Skeletal muscle satellite cell (primary cell): ENCODE measurements at regions not wholly inside any gene's neighbourhood (a gene's known extent, or its start where the extent isn't known, plus 50 kb on each side); places are given as distances from the start of the nearest gene placed in this dataset.

ENCODE experiments used
- H3K27me3 ChIP-seq: 2 replicates; pipeline ENCODE4 v1.7.0; 2013; ENCODE audit warnings: low read length; ENCODE audit not compliant: control insufficient read depth, insufficient read depth
- H3K36me3 ChIP-seq: 2 replicates; pipeline ENCODE4 v1.7.0; 2013; ENCODE audit warnings: mild to moderate bottlenecking, control low read depth, low read length; ENCODE audit not compliant: insufficient read depth
- H3K4me1 ChIP-seq: 2 replicates; pipeline ENCODE4 v1.7.0; 2013; ENCODE audit warnings: low read length; ENCODE audit not compliant: control insufficient read depth, insufficient read depth
- H3K4me2 ChIP-seq: 2 replicates; pipeline ENCODE4 v1.7.0; 2013; ENCODE audit warnings: mild to moderate bottlenecking, low read length
- H3K4me3 ChIP-seq: 2 replicates; pipeline ENCODE4 v1.7.0; 2013; ENCODE audit warnings: low read length
- H3K9ac ChIP-seq: 2 replicates; pipeline ENCODE4 v1.7.0; 2013; ENCODE audit warnings: mild to moderate bottlenecking, low read depth, low read length, moderate library complexity
- H3K9me3 ChIP-seq: replicated peaks from 2 replicates; pipeline ENCODE4 v1.7.0; 2013; ENCODE audit warnings: mild to moderate bottlenecking, control low read depth, low read length

DNA sequence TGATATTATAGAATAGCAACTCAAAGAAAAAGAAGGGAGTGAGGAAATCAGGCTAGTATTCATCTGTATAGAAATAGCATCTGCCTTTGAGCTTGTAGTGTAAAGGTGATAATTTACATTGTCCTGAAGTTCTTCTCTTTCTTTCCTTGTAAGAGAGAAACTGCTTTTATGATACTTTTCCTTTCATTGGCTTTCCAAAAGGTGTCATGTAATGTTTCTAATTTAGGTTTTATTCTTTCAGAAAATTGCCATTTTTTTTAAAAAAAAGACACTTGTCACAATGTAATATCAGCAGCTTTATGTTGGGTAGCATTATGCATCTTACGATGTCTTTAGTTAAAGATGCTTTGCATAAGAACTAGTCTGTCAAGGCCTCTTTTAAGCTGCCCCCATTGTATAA lies 1153.8 kb upstream of the PCDH7 start:
- Histone ChIP-seq H3K36me3 (no peaks in the 10 kb centered on the region), H3K27me3 (no peaks in the 10 kb centered on the region), H3K9ac (no peak overlapping the region), H3K9me3 (no peaks in the 10 kb centered on the region), H3K4me3 (no peak overlapping the region), H3K4me1 (no peaks in the 10 kb centered on the region), H3K4me2 (no peak overlapping the region)

DNA sequence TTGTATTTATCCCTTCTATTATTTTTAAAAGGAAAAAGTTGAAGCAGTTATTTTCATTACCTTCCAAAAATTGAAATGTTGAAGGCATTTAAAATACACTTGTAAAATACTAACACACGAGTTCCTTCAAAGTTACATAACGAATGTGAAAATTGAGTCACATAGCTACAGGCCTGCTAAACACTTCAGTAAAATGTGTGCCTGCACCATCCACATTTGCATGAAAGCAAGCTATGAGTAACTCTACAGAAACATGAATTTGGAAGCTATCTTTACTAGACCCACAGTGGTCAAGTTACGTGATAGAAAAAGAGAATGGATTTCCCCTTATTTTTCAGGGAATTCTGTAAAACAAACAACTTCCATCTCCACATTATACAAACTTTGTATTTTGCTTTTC lies 1148.8 kb upstream of the PCDH7 start:
- Histone ChIP-seq H3K36me3 (no peaks in the 10 kb centered on the region), H3K27me3 (no peaks in the 10 kb centered on the region), H3K4me1 (no peaks in the 10 kb centered on the region)

DNA sequence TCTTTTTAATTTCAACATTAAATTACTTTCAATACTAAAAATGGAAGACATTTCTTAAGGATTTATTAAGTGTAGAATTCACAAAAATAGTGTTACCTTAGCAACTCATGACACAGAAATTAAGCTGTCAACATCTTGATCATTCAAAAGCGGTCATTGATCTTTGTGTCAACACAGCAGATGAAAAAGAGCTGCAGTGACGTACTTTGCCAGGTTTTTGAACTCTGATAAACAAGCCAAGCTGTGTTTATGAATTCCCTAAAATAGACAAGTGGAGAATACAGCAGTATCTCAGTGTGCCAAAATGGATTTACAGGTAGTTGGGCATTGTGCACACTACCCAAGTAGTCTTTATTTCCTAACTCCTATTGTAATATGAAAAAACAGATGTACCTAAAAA lies 1141.8 kb upstream of the PCDH7 start:
- no peaks in the 10 kb centered on the region for H3K27me3 ChIP-seq
- no peaks in the 10 kb centered on the region for H3K4me1 ChIP-seq
- no peak overlapping the region for H3K9ac ChIP-seq

More for the DNA sequence above, 1148.8 kb upstream of the PCDH7 start:
- Histone ChIP-seq H3K9ac (no peak overlapping the region), H3K9me3 (no peaks in the 10 kb centered on the region), H3K4me3 (no peak overlapping the region), H3K4me2 (no peak overlapping the region)

DNA sequence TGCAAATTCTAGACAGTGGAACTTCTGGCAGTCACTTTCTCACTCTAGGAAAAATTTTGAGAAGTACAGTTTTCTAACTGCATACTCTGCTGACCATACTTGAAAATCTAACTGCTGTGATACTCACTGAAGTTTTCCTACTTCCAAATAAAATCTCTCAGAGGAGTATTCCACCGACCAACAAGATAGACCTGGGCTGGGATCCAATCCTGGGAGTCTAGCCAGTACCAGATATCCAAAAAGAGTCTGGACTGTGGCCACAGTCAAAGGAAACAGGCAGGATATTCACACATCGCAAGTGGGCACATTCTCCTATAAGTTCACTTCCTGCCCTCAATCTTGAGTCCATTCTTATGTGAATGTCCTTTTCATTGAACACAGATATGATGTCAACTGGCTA lies 1138.7 kb upstream of the PCDH7 start:
- no peak overlapping the region for H3K4me2 ChIP-seq
- no peak overlapping the region for H3K9ac ChIP-seq
- no peaks in the 10 kb centered on the region for H3K4me1 ChIP-seq
- no peaks in the 10 kb centered on the region for H3K27me3 ChIP-seq
- H3K4me3 ChIP-seq: no peak overlapping the region
- no peaks in the 10 kb centered on the region for H3K36me3 ChIP-seq
- H3K9me3 ChIP-seq: no peaks in the 10 kb centered on the region

More for the DNA sequence above, 1141.8 kb upstream of the PCDH7 start:
- no peak overlapping the region for H3K4me2 ChIP-seq
- H3K36me3 ChIP-seq: no peaks in the 10 kb centered on the region
- H3K4me3 ChIP-seq: no peak overlapping the region
- H3K9me3 ChIP-seq: no peaks in the 10 kb centered on the region

DNA sequence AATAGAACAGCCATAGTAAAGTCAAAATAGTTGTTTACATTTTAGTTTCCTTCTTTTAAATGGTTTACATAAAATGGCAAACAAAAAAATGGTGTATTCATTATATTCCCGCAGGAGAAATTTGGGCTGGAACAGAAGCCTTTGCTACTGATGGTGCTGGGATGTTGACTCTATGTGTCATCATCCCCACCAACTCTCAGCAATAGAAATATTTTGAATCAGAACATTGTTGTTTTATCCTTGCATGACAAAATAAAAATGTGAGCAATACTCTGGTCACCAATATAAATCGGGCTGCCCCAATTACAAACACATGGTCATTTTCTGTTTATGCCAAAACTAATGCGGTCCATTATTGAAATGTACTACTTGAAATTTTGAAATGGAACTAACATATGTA lies 1131.6 kb upstream of the PCDH7 start:
- no peak overlapping the region for H3K9ac ChIP-seq
- H3K36me3 ChIP-seq: no peaks in the 10 kb centered on the region
- H3K4me3 ChIP-seq: no peak overlapping the region
- no peak overlapping the region for H3K4me2 ChIP-seq
- no peaks in the 10 kb centered on the region for H3K9me3 ChIP-seq
- H3K4me1 ChIP-seq: no peaks in the 10 kb centered on the region
- no peaks in the 10 kb centered on the region for H3K27me3 ChIP-seq

DNA sequence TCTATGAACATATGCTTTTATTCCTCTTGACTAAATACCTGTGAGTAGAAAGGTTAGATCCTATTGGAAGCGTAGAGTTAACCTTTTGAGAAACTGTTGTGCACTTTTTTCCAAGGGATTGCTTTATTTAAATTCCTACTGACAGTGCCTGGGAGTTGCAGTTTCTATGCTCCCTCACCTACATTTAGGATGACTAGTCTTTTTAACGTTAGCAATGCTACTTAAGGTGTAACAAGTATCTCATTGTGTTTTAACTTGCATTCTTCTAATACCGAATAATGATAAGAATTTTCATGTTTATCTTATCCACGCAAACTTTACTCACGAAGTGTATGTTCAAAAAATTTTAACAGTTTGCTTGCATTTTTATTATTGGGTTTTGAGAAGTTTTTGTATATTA lies 1123.9 kb upstream of the PCDH7 start:
- H3K36me3 ChIP-seq: no peaks in the 10 kb centered on the region
- no peak overlapping the region for H3K4me3 ChIP-seq
- no peaks in the 10 kb centered on the region for H3K9me3 ChIP-seq
- no peak overlapping the region for H3K9ac ChIP-seq
- H3K27me3 ChIP-seq: no peaks in the 10 kb centered on the region
- no peaks in the 10 kb centered on the region for H3K4me1 ChIP-seq
- no peak overlapping the region for H3K4me2 ChIP-seq

DNA sequence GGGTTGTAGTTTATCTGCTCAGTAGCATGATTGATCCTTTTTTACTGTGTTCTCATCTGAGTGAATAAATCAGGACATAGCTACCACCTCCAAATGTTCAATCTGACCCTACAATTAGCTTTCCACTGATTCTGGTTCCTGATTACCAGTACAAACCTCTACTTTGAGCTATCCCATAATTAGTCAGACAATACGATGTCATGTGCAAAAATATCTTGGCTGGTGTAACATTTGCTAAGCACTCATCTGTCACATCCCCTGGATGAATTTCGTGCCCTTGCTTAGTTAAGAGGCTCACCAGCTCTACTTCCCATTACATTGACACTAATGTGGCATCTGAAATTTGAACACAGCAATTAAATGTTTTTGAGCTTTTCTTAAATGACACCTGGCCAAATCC lies 1101.0 kb upstream of the PCDH7 start:
- no peak overlapping the region for H3K4me2 ChIP-seq
- H3K27me3 ChIP-seq: no peaks in the 10 kb centered on the region
- H3K9me3 ChIP-seq: no peaks in the 10 kb centered on the region
- no peaks in the 10 kb centered on the region for H3K4me1 ChIP-seq
- H3K36me3 ChIP-seq: no peaks in the 10 kb centered on the region
- H3K4me3 ChIP-seq: no peak overlapping the region
- no peak overlapping the region for H3K9ac ChIP-seq

DNA sequence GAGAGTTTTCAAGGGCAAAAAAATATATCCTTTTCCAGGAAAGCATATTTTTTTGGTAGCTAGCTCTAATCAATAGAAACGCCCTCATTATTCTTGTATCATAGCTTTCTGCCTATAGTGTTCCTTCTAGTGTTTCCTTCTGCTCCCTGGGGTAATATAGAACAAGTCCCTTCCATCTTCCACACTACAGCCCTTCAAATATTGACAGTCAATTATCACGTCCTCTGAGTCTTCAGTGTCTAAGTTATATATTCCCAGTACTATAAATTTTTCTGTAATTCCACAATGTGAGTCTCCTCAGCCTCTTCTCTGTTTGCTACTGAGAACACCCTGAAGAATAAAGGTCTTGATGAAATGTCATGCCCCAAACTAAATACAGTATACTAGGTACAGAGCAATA lies 1088.0 kb upstream of the PCDH7 start:
- H3K4me2 ChIP-seq: no peak overlapping the region
- no peaks in the 10 kb centered on the region for H3K9me3 ChIP-seq
- no peak overlapping the region for H3K9ac ChIP-seq
- no peaks in the 10 kb centered on the region for H3K4me1 ChIP-seq
- H3K36me3 ChIP-seq: no peaks in the 10 kb centered on the region
- H3K4me3 ChIP-seq: no peak overlapping the region
- no peaks in the 10 kb centered on the region for H3K27me3 ChIP-seq

DNA sequence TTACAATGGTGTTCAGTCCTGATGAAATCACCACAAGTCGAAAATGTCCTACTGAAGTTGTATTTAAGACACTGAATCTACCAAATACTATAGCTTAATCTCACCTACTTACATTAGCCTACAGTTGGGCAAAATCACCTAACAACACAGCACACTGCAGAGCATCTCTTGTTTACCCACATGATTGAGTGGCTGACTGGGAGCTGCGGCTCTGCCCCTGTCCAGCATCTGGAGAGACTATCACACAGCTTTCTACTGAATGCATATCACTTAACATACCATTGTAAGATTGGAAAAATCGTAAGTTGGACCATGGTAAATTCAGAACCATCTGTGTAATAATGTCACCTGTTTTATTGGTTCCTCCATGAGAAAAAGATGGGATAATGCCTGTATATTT lies 1083.2 kb upstream of the PCDH7 start:
- Histone ChIP-seq H3K36me3 (no peaks in the 10 kb centered on the region), H3K4me3 (no peak overlapping the region), H3K27me3 (no peaks in the 10 kb centered on the region), H3K4me2 (no peak overlapping the region), H3K4me1 (no peaks in the 10 kb centered on the region), H3K9ac (no peak overlapping the region), H3K9me3 (no peaks in the 10 kb centered on the region)

DNA sequence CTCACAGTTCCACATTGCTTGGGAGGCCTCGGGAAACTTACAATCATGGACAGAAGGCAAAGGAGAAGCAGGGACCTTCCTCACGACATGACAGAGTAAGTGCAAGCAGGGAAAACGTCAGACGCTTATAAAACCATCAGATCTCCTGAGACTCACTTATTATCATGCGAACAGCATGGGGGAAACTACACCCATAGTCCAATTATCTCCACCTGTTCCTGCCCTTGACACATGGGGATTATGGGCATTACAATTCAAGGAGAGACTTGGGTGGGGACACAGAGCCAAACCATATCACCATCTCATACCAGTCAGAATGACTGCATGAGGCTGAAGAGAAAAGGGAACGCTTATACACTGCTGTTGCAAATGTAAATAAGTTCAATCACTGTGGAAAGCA lies 1066.9 kb upstream of the PCDH7 start:
- no peaks in the 10 kb centered on the region for H3K27me3 ChIP-seq

DNA sequence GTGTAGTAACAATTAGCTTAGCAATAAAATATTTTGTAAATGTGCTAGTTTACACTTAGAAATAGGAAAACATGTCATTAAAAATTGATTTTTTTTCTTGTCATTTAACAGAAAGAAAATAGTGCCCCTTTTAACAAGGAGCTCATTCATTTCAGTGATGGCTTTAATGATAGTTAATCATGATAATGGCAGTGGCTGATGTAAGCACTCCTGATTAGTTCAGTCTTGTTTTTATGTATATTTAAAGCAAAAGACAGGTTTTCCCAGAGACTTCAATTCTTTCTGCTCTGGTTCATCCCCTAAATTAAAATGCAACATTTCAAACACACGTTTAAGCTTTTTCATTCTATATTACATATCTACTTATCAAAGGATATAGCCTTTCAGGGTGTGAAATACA lies 1039.5 kb upstream of the PCDH7 start:
- Histone ChIP-seq H3K4me3 (no peak overlapping the region), H3K4me1 (no peaks in the 10 kb centered on the region), H3K27me3 (no peaks in the 10 kb centered on the region), H3K4me2 (no peak overlapping the region), H3K9me3 (no peaks in the 10 kb centered on the region), H3K9ac (no peak overlapping the region), H3K36me3 (no peaks in the 10 kb centered on the region)

More for the DNA sequence above, 1066.9 kb upstream of the PCDH7 start:
- no peaks in the 10 kb centered on the region for H3K36me3 ChIP-seq
- H3K4me2 ChIP-seq: no peak overlapping the region
- no peak overlapping the region for H3K9ac ChIP-seq
- no peak overlapping the region for H3K4me3 ChIP-seq
- no peaks in the 10 kb centered on the region for H3K9me3 ChIP-seq
- H3K4me1 ChIP-seq: no peaks in the 10 kb centered on the region

DNA sequence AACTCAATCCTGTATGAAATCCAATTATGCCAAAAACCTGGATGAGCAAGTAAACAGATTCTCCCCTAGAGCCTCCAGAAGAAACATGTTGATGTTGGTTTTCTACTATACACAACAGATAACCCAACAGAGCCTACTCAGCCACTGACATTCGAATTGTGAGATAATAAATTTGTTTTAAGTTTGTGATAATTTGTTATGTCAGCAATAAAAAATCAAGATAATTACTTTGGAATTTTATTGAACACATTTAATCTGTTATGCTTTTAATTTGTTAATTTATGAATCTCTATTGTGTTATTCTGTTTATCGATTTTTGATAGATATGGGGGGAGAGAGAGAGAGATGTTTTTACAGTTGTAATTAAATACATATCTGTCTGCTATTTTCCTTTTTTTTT lies 1016.1 kb upstream of the PCDH7 start:
- Histone ChIP-seq H3K4me3 (no peak overlapping the region), H3K4me2 (no peak overlapping the region), H3K36me3 (no peaks in the 10 kb centered on the region), H3K9me3 (no peaks in the 10 kb centered on the region), H3K4me1 (peaks cover 5% of the 10 kb centered on the region), H3K9ac (no peak overlapping the region), H3K27me3 (no peaks in the 10 kb centered on the region)
